ENCODE measurements at regions not wholly inside any gene's neighbourhood (a gene's known extent, or its start where the extent isn't known, plus 50 kb on each side); places are given as distances from the start of the nearest gene placed in this dataset.

DNA sequence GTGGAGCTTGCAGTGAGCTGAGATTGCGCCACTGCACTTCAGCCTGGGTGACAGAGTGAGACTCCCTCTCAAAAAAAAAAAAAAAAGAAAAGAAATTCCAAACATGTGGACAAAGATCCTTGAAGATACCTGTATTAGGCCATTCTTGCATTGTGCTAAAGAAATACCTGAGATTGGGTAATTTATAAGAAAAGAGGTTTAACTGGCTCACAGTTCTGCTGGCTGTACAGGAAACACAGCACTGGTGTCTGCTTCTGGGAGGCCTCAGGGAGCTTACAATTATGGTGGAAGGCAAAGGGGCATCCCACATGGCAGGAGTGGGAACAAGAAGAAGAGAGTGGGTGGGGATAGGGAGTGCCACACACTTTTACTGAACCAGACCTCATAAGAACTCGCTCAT, 140.1 kb downstream of the SS18 start:
- Histone ChIP-seq H3K9me3 (ENCODE audit: insufficient read depth, low read length, severe bottlenecking) (no peaks in the 10 kb centered on the region), H2AFZ (ENCODE audit: low read depth, low read length) (no peak overlapping the region), H3K27me3 (ENCODE audit: insufficient read depth, low read length, poor library complexity) (no peaks in the 10 kb centered on the region), H3K4me3 (ENCODE audit: low read depth in 1 of 2, low read length in 2 of 2) (no peak overlapping the region), H3K36me3 (ENCODE audit: insufficient read depth, low read length) (no peaks in the 10 kb centered on the region), H3K27ac (ENCODE audit: low read length) (no peak overlapping the region), H3K79me2 (ENCODE audit: insufficient read depth, low read length) (no peaks in the 10 kb centered on the region), H3K4me2 (ENCODE audit: insufficient read depth, low read length) (no peak overlapping the region), H3K9ac (ENCODE audit: low read depth, low read length) (no peak overlapping the region), H4K20me1 (ENCODE audit: insufficient read depth, low read length) (no peaks in the 10 kb centered on the region), H3K4me1 (ENCODE audit: insufficient read depth, low read length) (peaks cover 9% of the 10 kb centered on the region)
- TF ChIP-seq, protein P1, sequence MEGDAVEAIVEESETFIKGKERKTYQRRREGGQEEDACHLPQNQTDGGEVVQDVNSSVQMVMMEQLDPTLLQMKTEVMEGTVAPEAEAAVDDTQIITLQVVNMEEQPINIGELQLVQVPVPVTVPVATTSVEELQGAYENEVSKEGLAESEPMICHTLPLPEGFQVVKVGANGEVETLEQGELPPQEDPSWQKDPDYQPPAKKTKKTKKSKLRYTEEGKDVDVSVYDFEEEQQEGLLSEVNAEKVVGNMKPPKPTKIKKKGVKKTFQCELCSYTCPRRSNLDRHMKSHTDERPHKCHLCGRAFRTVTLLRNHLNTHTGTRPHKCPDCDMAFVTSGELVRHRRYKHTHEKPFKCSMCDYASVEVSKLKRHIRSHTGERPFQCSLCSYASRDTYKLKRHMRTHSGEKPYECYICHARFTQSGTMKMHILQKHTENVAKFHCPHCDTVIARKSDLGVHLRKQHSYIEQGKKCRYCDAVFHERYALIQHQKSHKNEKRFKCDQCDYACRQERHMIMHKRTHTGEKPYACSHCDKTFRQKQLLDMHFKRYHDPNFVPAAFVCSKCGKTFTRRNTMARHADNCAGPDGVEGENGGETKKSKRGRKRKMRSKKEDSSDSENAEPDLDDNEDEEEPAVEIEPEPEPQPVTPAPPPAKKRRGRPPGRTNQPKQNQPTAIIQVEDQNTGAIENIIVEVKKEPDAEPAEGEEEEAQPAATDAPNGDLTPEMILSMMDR (IDR thresholded peaks at IDR 0.05; ENCODE audit: borderline replicate concordance, extremely low read depth, low read length, poor library complexity, severe bottlenecking) = no peak
- TF ChIP-seq EZH2 (IDR thresholded peaks at IDR 0.05; ENCODE audit: borderline replicate concordance, low read depth, low read length, severe bottlenecking) = no peak
- DNase-seq (no peak), ATAC-seq (ENCODE audit: insufficient read depth, low read depth) (no peak)

- no peak overlapping the region for H3K9ac ChIP-seq (ENCODE audit: low read depth, low read length)
- H3K36me3 ChIP-seq (ENCODE audit: insufficient read depth, low read length) = no peaks in the 10 kb centered on the region
- H3K27ac ChIP-seq (ENCODE audit: low read length) = no peak overlapping the region
- H3K9me3 ChIP-seq (ENCODE audit: insufficient read depth, low read length, severe bottlenecking) = no peaks in the 10 kb centered on the region
- no peak overlapping the region for H2AFZ ChIP-seq (ENCODE audit: low read depth, low read length)
- no peaks in the 10 kb centered on the region for H3K4me1 ChIP-seq (ENCODE audit: insufficient read depth, low read length)
- no peaks in the 10 kb centered on the region for H4K20me1 ChIP-seq (ENCODE audit: insufficient read depth, low read length)
- ATAC-seq (ENCODE audit: insufficient read depth, low read depth) (no peak), DNase-seq (no peak)
- H3K4me2 ChIP-seq (ENCODE audit: insufficient read depth, low read length) = no peak overlapping the region
- TF ChIP-seq EZH2 (IDR thresholded peaks at IDR 0.05; ENCODE audit: borderline replicate concordance, low read depth, low read length, severe bottlenecking) = no peak
- TF ChIP-seq, protein P1 (IDR thresholded peaks at IDR 0.05; ENCODE audit: borderline replicate concordance, extremely low read depth, low read length, poor library complexity, severe bottlenecking) = no peak
- H3K27me3 ChIP-seq (ENCODE audit: insufficient read depth, low read length, poor library complexity) = no peaks in the 10 kb centered on the region
- H3K79me2 ChIP-seq (ENCODE audit: insufficient read depth, low read length) = no peaks in the 10 kb centered on the region
- H3K4me3 ChIP-seq (ENCODE audit: low read depth in 1 of 2, low read length in 2 of 2) = no peak overlapping the region
Measured at GRCh38 chr18:25946540-25946939, 143.9 kb downstream of the SS18 start.

- ATAC-seq (ENCODE audit: insufficient read depth, low read depth) (no peak), DNase-seq (no peak)
- Histone ChIP-seq H3K36me3 (ENCODE audit: insufficient read depth, low read length) (no peaks in the 10 kb centered on the region), H3K27ac (ENCODE audit: low read length) (no peak overlapping the region), H3K4me3 (ENCODE audit: low read depth in 1 of 2, low read length in 2 of 2) (no peak overlapping the region), H4K20me1 (ENCODE audit: insufficient read depth, low read length) (no peaks in the 10 kb centered on the region), H2AFZ (ENCODE audit: low read depth, low read length) (no peak overlapping the region), H3K4me1 (ENCODE audit: insufficient read depth, low read length) (no peaks in the 10 kb centered on the region), H3K9me3 (ENCODE audit: insufficient read depth, low read length, severe bottlenecking) (no peaks in the 10 kb centered on the region), H3K9ac (ENCODE audit: low read depth, low read length) (no peak overlapping the region), H3K4me2 (ENCODE audit: insufficient read depth, low read length) (no peak overlapping the region), H3K27me3 (ENCODE audit: insufficient read depth, low read length, poor library complexity) (no peaks in the 10 kb centered on the region), H3K79me2 (ENCODE audit: insufficient read depth, low read length) (no peaks in the 10 kb centered on the region)
- TF ChIP-seq, protein P1 (IDR thresholded peaks at IDR 0.05; ENCODE audit: borderline replicate concordance, extremely low read depth, low read length, poor library complexity, severe bottlenecking) = no peak
- no peak for TF ChIP-seq EZH2 (IDR thresholded peaks at IDR 0.05; ENCODE audit: borderline replicate concordance, low read depth, low read length, severe bottlenecking)
Measured at GRCh38 chr18:25935356-25935755, 155.1 kb downstream of the SS18 start.

GRCh38 chr18:25931126-25931525, 159.3 kb downstream of the SS18 start:
- Histone ChIP-seq H3K4me1 (ENCODE audit: insufficient read depth, low read length) (no peaks in the 10 kb centered on the region), H2AFZ (ENCODE audit: low read depth, low read length) (no peak overlapping the region)
- no peak for ATAC-seq (ENCODE audit: insufficient read depth, low read depth)

More at GRCh38 chr18:25931126-25931525, 159.3 kb downstream of the SS18 start:
- Histone ChIP-seq H3K27ac (ENCODE audit: low read length) (no peak overlapping the region), H3K4me3 (ENCODE audit: low read depth in 1 of 2, low read length in 2 of 2) (no peak overlapping the region), H3K4me2 (ENCODE audit: insufficient read depth, low read length) (no peak overlapping the region), H3K36me3 (ENCODE audit: insufficient read depth, low read length) (no peaks in the 10 kb centered on the region), H4K20me1 (ENCODE audit: insufficient read depth, low read length) (no peaks in the 10 kb centered on the region), H3K9ac (ENCODE audit: low read depth, low read length) (no peak overlapping the region), H3K9me3 (ENCODE audit: insufficient read depth, low read length, severe bottlenecking) (no peaks in the 10 kb centered on the region), H3K79me2 (ENCODE audit: insufficient read depth, low read length) (no peaks in the 10 kb centered on the region), H3K27me3 (ENCODE audit: insufficient read depth, low read length, poor library complexity) (no peaks in the 10 kb centered on the region)
- TF ChIP-seq, protein P1 (IDR thresholded peaks at IDR 0.05; ENCODE audit: borderline replicate concordance, extremely low read depth, low read length, poor library complexity, severe bottlenecking) = no peak
- TF ChIP-seq EZH2 (IDR thresholded peaks at IDR 0.05; ENCODE audit: borderline replicate concordance, low read depth, low read length, severe bottlenecking) = no peak
- no peak for DNase-seq
